ENCODE measurements at regions not wholly inside any gene's neighbourhood (a gene's known extent, or its start where the extent isn't known, plus 50 kb on each side); places are given as distances from the start of the nearest gene placed in this dataset.

DNA sequence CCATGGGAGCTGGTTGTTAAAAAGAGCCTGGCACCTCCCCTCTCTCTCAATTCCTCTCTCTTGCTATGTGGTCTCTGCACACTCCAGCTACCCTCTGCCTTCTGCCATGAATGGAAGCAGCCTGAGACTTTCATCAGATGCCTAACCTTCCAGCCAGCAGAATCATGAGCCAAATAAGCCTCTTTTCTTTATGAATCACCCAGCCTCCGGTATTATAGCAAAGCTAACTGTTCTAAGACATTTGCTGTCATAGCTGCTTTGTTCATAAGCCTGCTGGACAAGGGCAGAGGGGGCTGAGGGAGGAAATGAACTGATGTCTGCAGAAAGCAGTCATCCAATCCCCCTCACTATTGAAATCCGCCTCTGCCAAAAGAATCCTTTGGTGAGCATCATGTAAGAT is 196.7 kb downstream of the ZNF330 start:
- no peaks in the 10 kb centered on the region for H3K36me3 ChIP-seq (ENCODE audit: control insufficient read depth in 4 of 4, insufficient read depth in 4 of 4, low read length in 4 of 4)
- no peak overlapping the region for H3K4me3 ChIP-seq
- H3K27me3 ChIP-seq (ENCODE audit: control insufficient read depth in 3 of 3, insufficient read depth in 3 of 3, low read length in 2 of 3) = no peaks in the 10 kb centered on the region
- DNase-seq (no peak), ATAC-seq (ENCODE audit: insufficient read depth, low FRiP score) (no peak)
- H3K9ac ChIP-seq (ENCODE audit: insufficient read depth in 1 of 2, low read length in 2 of 2) = no peak overlapping the region
- peaks cover 0 to 6% (median 0%) of the 10 kb centered on the region in 4 donors for H3K9me3 ChIP-seq (ENCODE audit: control insufficient read depth in 4 of 4, insufficient read depth in 3 of 4, low read length in 3 of 4)
- TF ChIP-seq, protein P1, sequence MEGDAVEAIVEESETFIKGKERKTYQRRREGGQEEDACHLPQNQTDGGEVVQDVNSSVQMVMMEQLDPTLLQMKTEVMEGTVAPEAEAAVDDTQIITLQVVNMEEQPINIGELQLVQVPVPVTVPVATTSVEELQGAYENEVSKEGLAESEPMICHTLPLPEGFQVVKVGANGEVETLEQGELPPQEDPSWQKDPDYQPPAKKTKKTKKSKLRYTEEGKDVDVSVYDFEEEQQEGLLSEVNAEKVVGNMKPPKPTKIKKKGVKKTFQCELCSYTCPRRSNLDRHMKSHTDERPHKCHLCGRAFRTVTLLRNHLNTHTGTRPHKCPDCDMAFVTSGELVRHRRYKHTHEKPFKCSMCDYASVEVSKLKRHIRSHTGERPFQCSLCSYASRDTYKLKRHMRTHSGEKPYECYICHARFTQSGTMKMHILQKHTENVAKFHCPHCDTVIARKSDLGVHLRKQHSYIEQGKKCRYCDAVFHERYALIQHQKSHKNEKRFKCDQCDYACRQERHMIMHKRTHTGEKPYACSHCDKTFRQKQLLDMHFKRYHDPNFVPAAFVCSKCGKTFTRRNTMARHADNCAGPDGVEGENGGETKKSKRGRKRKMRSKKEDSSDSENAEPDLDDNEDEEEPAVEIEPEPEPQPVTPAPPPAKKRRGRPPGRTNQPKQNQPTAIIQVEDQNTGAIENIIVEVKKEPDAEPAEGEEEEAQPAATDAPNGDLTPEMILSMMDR (IDR thresholded peaks at IDR 0.05; ENCODE audit: control extremely low read depth, extremely low read depth) = no peak
- no peak overlapping the region for H3K27ac ChIP-seq (ENCODE audit: low read depth in 1 of 2, low read length in 1 of 2)
- peaks cover 0 to 18% (median 0%) of the 10 kb centered on the region in 5 donors for H3K4me1 ChIP-seq (ENCODE audit: control insufficient read depth in 5 of 5, insufficient read depth in 5 of 5, low read length in 5 of 5)
- WGBS, 2 donors = 84 to 92% methylated on average over 2 of the region's 2 CpGs

DNA sequence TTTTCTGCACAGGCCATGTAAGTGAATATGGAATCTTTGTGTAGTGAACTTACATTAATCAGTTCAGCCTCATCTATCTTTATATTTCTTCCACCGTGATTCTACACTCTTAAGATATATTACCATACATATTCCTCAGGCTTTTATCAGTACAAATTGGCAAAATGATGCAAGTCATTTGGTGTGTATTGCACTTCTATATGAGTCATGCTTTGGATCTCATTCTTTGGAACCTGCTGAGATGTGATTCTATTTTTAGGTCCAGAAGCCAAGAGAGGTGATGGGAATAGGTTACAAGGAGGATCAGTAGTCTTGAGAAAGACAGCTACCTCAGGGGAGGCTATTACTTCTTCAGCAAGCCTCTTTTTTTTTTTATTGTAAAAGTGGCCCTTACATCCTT is 204.4 kb downstream of the ZNF330 start:
- Histone ChIP-seq H3K27ac (ENCODE audit: low read depth in 1 of 2, low read length in 1 of 2) (no peak overlapping the region), H3K27me3 (ENCODE audit: control insufficient read depth in 3 of 3, insufficient read depth in 3 of 3, low read length in 2 of 3) (no peaks in the 10 kb centered on the region), H3K36me3 (ENCODE audit: control insufficient read depth in 4 of 4, insufficient read depth in 4 of 4, low read length in 4 of 4) (no peaks in the 10 kb centered on the region), H3K4me3 (no peak overlapping the region), H3K9ac (ENCODE audit: insufficient read depth in 1 of 2, low read length in 2 of 2) (no peak overlapping the region), H3K4me1 (ENCODE audit: control insufficient read depth in 5 of 5, insufficient read depth in 5 of 5, low read length in 5 of 5) (peaks cover 0 to 7% (median 4%) of the 10 kb centered on the region in 5 donors), H3K9me3 (ENCODE audit: control insufficient read depth in 4 of 4, insufficient read depth in 3 of 4, low read length in 3 of 4) (peaks cover 0 to 12% (median 0%) of the 10 kb centered on the region in 4 donors)
- DNase-seq (peak in 1 of 3 donors; percentile 24), ATAC-seq (ENCODE audit: insufficient read depth, low FRiP score) (no peak)
- WGBS, 2 donors = 81 to 93% methylated on average over 1 of the region's 1 CpG
- TF ChIP-seq, protein P1 (IDR thresholded peaks at IDR 0.05; ENCODE audit: control extremely low read depth, extremely low read depth) = no peak

DNA sequence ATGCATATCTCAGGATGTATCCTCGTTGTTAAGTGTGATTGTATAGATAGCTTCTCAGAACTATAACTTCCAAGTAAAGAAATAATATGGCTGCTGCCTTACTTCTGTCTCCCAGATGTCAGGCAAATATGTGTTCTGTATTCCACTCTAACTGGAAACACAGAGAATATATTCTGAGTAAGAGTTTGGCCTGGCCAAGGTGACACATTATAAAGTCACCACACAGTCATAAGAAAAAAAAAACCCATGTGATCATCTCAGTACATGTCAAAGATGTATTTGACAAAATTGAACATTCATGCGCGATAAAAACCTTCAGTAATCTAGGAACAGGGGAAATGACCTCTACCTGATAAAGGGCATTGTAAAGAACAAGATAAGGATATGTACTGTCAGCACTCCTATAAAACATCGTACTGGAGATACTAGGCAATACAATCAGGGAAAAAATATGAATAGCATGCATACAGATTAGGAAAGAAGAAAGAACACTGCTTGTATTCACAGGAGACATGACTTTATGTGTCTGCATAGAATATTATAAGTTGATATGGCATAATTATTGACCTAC is 207.1 kb downstream of the ZNF330 start:
- H3K36me3 ChIP-seq (ENCODE audit: control insufficient read depth in 4 of 4, insufficient read depth in 4 of 4, low read length in 4 of 4) = no peaks in the 10 kb centered on the region

More for the DNA sequence above, 207.1 kb downstream of the ZNF330 start:
- Histone ChIP-seq H3K4me1 (ENCODE audit: control insufficient read depth in 5 of 5, insufficient read depth in 5 of 5, low read length in 5 of 5) (peaks cover 0 to 7% (median 4%) of the 10 kb centered on the region in 5 donors), H3K27ac (ENCODE audit: low read depth in 1 of 2, low read length in 1 of 2) (peak overlapping the region in 1 of 2 donors; percentile 21), H3K9me3 (ENCODE audit: control insufficient read depth in 4 of 4, insufficient read depth in 3 of 4, low read length in 3 of 4) (peaks cover 0 to 1% (median 0%) of the 10 kb centered on the region in 4 donors), H3K9ac (ENCODE audit: insufficient read depth in 1 of 2, low read length in 2 of 2) (no peak overlapping the region), H3K4me3 (no peak overlapping the region), H3K27me3 (ENCODE audit: control insufficient read depth in 3 of 3, insufficient read depth in 3 of 3, low read length in 2 of 3) (no peaks in the 10 kb centered on the region)
- DNase-seq (no peak), ATAC-seq (ENCODE audit: insufficient read depth, low FRiP score) (no peak)
- TF ChIP-seq, protein P1 (IDR thresholded peaks at IDR 0.05; ENCODE audit: control extremely low read depth, extremely low read depth) = no peak
- WGBS, 2 donors = 78 to 81% methylated on average over 4 of the region's 4 CpGs

Data from lung (tissue), 11 donors.